Activated CD4-positive, alpha-beta T cell treated with anti-CD3 and anti-CD28 coated beads, Interleukin-2, amount 50 U/mL, for 16 hours (primary cell): ENCODE measurements at regions not wholly inside any gene's neighbourhood (a gene's known extent, or its start where the extent isn't known, plus 50 kb on each side); places are given as distances from the start of the nearest gene placed in this dataset.
"Not testable (repeated sequence)": the region's sequence is repeated elsewhere in the genome, so short reads cannot be mapped to it uniquely, and the experiment has no call there.

Experiments used
- DNase-seq: peaks from one replicate; pipeline ENCODE4 v3.0.0-alpha.2; 2020

GRCh38 chr4:93888308-93888707, 59.8 kb downstream of the ATOH1 start:
- DNase-seq, result no peak

GRCh38 chr4:93888768-93889167, 60.2 kb downstream of the ATOH1 start:
- DNase-seq, result no peak

DNA sequence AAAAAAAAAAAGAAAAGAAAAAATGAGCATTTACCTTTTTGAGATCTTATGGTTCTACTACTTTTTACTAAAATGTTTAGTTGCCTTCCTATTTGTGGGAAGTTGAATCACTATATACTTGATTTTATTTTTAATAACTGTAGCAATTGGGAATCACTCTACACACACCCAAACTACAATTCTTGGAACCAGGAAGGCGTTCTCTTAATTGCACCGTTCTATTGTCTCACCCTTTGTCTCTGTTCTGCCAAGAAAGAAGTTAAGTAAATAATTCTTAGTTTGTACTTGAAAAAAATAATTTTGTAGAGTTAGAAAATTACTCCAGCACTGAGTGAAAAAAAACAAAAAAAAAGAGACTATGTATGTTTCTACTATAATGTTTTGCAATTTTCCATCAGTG, 62.7 kb downstream of the ATOH1 start:
- DNase-seq, result no peak

DNA sequence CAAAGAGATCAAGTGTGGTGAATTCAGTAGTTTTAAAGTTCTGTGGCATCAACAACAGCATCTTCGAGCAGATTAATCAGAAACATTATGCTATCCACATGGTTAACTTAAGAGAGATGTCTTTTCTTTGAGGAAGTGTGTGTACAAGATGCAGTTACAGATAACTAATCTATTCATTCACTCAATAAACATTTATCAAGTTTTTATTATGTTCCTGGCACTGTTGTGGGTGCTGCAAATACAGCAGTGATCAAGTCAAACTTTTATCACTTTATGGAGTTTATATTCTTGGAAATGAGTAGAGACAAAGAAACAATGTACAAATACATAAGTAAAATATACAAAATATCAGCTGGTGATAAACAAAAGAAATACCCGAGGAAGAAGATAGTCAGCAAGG, 66.4 kb downstream of the ATOH1 start:
- no peak for DNase-seq

- no peak for DNase-seq
These were observed 68.0 kb downstream of the ATOH1 start for GRCh38 chr4:93896516-93896915.

GRCh38 chr4:93897559-93897958, 69.0 kb downstream of the ATOH1 start:
- no peak for DNase-seq

GRCh38 chr4:93908778-93909177, 80.2 kb downstream of the ATOH1 start:
- no peak for DNase-seq

DNA sequence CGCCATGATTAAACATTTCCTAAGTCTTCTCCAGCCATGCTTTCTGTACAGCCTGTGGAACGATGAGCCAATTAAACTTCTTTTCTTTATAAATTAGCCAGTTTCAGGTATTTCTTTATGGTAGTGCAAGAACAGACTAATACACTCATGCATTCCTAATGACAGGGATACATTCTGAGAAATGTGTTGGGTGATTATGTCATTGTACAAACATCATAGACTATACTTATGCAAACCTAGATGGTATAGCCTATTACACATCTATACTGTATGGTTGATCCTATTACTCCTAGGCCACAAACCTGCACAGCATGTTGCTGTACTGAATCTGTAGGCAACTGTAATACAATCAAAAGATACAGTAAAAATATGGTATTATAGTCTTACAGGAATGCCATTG, 83.1 kb downstream of the ATOH1 start:
- no peak for DNase-seq

- DNase-seq, result no peak
These were observed 83.6 kb downstream of the ATOH1 start for GRCh38 chr4:93912146-93912545.

- no peak for DNase-seq
These were observed 90.3 kb downstream of the ATOH1 start for GRCh38 chr4:93918856-93919255.

DNA sequence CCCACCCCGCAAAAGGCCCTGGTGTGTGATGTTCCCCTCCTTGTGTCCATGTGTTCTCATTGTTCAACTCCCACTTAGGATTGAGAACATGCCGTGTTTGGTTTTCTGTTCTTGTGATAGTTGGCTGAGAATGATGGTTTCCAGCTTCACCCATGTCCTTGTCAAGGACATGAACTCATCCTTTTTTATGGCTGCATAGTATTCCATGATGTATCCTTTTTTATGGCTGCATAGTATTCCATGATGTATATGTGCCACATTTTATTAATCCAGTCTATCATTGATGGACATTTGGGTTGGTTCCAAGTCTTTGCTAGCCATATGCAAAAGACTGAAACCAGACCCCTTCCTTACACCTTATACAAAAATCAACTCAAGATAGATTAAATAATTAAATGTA, 95.0 kb downstream of the ATOH1 start:
- DNase-seq, result not testable (repeated sequence)

- no peak for DNase-seq
These were observed 118.7 kb downstream of the ATOH1 start for GRCh38 chr4:93947286-93947685.

GRCh38 chr4:93950239-93950638, 121.7 kb downstream of the ATOH1 start:
- DNase-seq, result not testable (repeated sequence)

DNA sequence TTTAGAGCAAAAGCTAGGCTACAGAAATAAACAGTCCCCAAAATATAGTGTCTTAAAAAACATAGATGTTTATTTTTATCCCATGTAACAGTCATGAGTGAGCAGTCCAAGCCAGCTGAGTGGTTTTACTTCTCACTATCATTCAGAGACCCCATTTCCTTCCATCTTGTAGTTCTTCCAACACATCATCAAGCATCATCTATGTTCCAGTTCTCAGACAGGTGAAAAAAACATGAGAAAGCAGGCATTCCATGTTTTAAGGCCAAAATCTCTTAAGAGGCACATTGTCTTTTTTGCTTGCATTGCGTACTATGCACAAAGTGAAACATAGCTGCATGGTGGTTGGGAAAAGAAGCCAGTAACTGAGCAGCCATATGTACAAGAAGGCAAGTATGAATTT, 128.6 kb downstream of the ATOH1 start:
- no peak for DNase-seq

DNA sequence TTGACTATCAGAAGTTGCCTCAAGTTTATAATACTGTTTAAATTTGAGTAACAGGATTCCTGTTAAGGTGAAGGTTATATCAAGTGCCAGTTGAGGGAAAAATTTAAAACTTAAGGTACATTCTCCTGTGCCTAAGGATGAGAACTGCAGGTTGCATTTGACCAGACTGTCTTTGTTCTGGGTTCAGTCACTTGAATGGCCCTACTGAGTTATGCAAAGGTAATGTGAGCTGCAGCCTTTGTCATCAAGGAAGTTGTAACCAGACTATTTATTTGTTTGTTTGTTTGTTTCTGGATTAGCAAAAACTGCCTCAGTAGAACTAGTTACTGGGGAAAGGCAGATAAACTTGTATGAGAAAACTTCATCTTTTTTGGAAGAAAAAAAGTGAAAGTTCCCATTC, 131.9 kb downstream of the ATOH1 start:
- DNase-seq, result no peak

- no peak for DNase-seq
These were observed 132.4 kb downstream of the ATOH1 start for GRCh38 chr4:93960916-93961315.

- DNase-seq, result no peak
These were observed 153.0 kb downstream of the ATOH1 start for GRCh38 chr4:93981594-93981993.

GRCh38 chr4:93982255-93982654, 153.7 kb downstream of the ATOH1 start:
- DNase-seq, result no peak

DNA sequence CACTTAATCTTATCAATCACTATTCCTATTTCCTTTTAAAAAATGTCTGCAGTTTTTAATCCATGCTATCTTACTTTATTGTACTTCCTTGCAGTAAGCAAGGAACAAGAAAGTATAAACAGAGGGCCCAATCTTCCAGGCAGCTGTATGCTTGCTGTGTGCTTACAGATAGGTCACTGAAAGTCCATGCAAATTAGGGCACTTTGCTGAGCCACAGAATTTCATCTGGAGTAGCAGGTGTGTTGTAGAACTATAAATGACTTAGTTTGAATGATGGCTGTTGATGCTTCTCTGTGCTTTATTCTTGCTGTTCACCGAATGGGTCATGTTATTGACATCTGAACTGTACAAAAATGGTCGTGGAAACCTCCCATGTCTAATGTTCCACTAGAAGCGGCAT, 154.6 kb downstream of the ATOH1 start:
- DNase-seq, result no peak

DNA sequence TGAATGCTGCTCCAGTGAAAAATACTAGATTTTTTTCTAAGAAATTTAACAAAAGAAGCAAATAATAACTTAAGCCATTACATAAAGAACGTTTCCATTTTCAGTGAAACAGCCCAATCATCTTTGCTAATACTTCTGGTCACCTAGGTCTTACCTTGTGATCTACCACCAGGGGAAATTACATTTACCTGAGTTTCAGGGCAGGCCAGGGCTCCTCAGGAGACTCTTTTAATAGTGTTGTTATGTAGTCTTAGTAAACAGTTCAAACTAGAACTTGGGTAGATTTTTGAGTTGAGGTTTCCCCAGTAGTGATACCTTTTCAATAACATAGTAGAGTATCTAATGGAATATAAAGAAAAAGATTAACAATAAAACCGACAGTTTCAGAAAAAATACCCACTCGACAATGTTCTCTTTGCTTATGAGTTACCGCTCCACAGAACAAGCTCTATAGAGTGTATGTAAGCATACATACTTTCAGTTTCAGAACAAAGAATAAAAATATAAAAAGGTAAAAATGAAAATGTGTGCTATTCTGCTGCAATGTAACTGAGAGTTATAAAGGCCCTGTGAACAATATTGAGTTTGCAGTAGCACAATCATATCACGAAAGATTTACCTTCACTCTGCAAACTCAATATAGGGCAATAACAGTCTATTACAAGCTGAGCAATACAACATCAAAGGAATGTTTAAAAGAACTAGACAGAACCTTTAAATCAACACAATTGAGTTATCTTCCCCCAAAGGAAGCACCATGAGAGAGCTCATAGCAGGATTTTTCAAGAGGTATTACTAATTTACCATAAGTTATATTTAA, 165.8 kb downstream of the ATOH1 start:
- DNase-seq, result no peak

GRCh38 chr4:93996895-93997294, 168.3 kb downstream of the ATOH1 start:
- DNase-seq, result no peak

- no peak for DNase-seq
These were observed 172.0 kb downstream of the ATOH1 start for GRCh38 chr4:94000559-94000958.

DNA sequence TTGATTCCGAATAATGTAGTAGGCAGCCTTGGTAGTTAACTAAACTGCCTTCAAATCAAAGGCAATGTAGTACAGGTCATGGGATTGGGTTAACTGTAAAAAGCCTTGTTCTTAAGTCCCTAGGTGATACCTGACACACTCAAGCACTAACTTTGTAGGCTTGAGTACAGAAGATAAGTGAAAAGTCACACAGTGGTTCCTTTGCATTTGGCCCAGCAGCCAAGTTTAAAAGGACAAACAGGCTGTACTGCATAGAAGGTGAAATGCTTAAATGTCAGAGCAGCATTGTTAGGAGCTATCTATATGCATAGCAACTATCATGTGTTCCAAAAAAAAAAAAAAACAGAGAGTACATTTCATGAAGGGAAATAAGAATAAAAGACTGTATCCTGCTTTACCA, 178.4 kb downstream of the ATOH1 start:
- no peak for DNase-seq

DNA sequence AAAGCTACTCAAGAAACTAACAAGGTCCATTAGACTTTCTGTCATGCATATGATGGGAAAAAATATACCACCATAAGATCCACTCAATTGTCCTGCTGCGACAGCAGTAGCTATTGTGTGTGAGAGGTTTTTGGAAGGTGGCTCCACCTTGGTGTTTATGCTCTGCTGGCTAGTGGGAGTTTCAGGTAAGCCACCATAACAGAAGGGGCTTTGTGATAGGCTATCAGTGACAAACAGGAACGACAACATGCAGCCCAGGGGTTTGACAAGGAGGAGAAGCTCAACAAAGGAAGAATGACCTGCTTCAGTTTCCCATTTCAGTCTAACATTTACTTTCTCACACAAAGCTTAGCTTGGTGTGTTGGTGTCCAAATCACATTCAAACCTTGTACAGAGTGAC, 182.6 kb downstream of the ATOH1 start:
- no peak for DNase-seq

DNA sequence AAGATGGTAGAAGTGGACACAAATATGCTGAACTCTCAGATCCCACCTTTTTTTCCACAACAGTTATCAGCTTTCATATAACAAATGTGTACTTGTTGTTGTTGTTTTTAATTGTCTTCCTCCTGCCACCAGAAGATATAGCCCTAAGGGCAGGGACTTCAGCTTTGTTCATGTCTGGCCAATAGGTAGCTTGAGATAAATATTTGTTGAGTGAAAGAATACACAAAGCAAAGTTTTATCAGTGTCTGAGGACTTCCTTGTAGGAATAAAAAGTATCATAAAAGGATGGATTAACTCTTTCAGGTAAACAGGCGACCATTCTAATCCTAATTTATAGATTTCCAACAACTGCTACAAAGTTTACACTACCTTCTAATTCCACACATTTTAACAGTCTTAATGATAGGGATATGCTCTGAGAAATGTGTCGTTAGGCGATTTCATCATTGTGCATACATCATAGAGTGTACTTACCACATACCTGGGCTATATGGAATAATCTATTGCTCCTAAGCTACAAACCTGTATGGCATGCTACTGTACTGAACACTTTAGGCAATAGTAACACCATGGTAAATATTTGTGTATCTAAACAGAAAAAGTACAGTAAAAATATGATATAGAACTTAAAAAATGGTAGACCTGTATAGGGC, 186.1 kb downstream of the ATOH1 start:
- DNase-seq, result no peak
